ENCODE measurements at regions not wholly inside any gene's neighbourhood (a gene's known extent, or its start where the extent isn't known, plus 50 kb on each side); places are given as distances from the start of the nearest gene placed in this dataset.

GRCh38 chr5:173829826-173830225, 58.3 kb upstream of the CPEB4 start:
- DNase-seq (ENCODE audit: low read depth in 3 of 3), result no peak

GRCh38 chr5:173830421-173830820, 57.7 kb upstream of the CPEB4 start:
- no peak for DNase-seq (ENCODE audit: low read depth in 3 of 3)

- DNase-seq (ENCODE audit: low read depth in 3 of 3), result no peak
These were observed 56.8 kb upstream of the CPEB4 start for GRCh38 chr5:173831196-173831914.

GRCh38 chr5:173832386-173832785, 55.8 kb upstream of the CPEB4 start:
- no peak for DNase-seq (ENCODE audit: low read depth in 3 of 3)

- DNase-seq (ENCODE audit: low read depth in 3 of 3), result no peak
These were observed 54.8 kb upstream of the CPEB4 start for GRCh38 chr5:173833196-173833985.

- no peak for DNase-seq (ENCODE audit: low read depth in 3 of 3)
These were observed 53.9 kb upstream of the CPEB4 start for GRCh38 chr5:173834071-173834771.

GRCh38 chr5:173835131-173835530, 53.0 kb upstream of the CPEB4 start:
- DNase-seq (ENCODE audit: low read depth in 3 of 3), result no peak

GRCh38 chr5:173835661-173836060, 52.5 kb upstream of the CPEB4 start:
- no peak for DNase-seq (ENCODE audit: low read depth in 3 of 3)

- DNase-seq (ENCODE audit: low read depth in 3 of 3), result no peak
These were observed 50.5 kb upstream of the CPEB4 start for GRCh38 chr5:173837654-173838053.

All from stimulated activated CD4-positive, alpha-beta T cell treated with anti-CD3 and anti-CD28 coated beads, TNF-alpha, amount 100 ng/mL, for 48 hours (primary cell).